Mesenchymal stem cell (in vitro differentiated cells and primary cell): ENCODE measurements at regions not wholly inside any gene's neighbourhood (a gene's known extent, or its start where the extent isn't known, plus 50 kb on each side); places are given as distances from the start of the nearest gene placed in this dataset.

ENCODE experiments used
- DNase-seq: peaks from one replicate; pipeline ENCODE4 v3.0.0-alpha.2; 2013
- H2AFZ ChIP-seq: one replicate; pipeline ENCODE4 v1.6.1; 2013; ENCODE audit warnings: low read depth, mild to moderate bottlenecking, control low read depth, inconsistent platforms, low read length, moderate library complexity
- H2AK5ac ChIP-seq: 2 replicates; pipeline ENCODE4 v1.6.1; 2013; ENCODE audit warnings: low read length, moderate library complexity, mild to moderate bottlenecking, inconsistent platforms; ENCODE audit not compliant: severe bottlenecking
- H2BK120ac ChIP-seq: one replicate; pipeline ENCODE4 v1.6.1; 2013; ENCODE audit warnings: low read depth, mild to moderate bottlenecking, inconsistent platforms, low read length, moderate library complexity
- H2BK12ac ChIP-seq, 2 experiments: one replicate each; pipeline ENCODE4 v1.6.1; 2013; ENCODE audit warnings: inconsistent platforms in 2 of 2, low read length in 2 of 2, mild to moderate bottlenecking in 2 of 2, moderate library complexity in 2 of 2, control low read depth in 1 of 2
- H2BK15ac ChIP-seq: one replicate; pipeline ENCODE4 v1.6.1; 2013; ENCODE audit warnings: mild to moderate bottlenecking, low read depth, inconsistent platforms; ENCODE audit not compliant: poor library complexity, severe bottlenecking
- H2BK5ac ChIP-seq: 2 replicates; pipeline ENCODE4 v1.6.1; 2013; ENCODE audit warnings: low read depth, mild to moderate bottlenecking, low read length, control low read depth, inconsistent platforms; ENCODE audit not compliant: poor library complexity, severe bottlenecking
- H3K14ac ChIP-seq, 2 experiments: one replicate each; pipeline ENCODE4 v1.6.1; 2013; ENCODE audit warnings: inconsistent platforms in 2 of 2, low read length in 2 of 2, control low read depth in 1 of 2, mild to moderate bottlenecking in 1 of 2, moderate library complexity in 1 of 2
- H3K18ac ChIP-seq, 2 experiments: one replicate each; pipeline ENCODE4 v1.6.1; 2013; ENCODE audit warnings: inconsistent platforms in 2 of 2, low read length in 2 of 2, control low read depth in 1 of 2, low read depth in 1 of 2, mild to moderate bottlenecking in 1 of 2
- H3K23ac ChIP-seq, 2 experiments: one replicate each; pipeline ENCODE4 v1.6.1; 2013; ENCODE audit warnings: inconsistent platforms in 2 of 2, low read length in 2 of 2, mild to moderate bottlenecking in 2 of 2, moderate library complexity in 2 of 2, control low read depth in 1 of 2
- H3K27ac ChIP-seq: 2 replicates; pipeline ENCODE4 v1.5.1; 2013; ENCODE audit warnings: mild to moderate bottlenecking, moderate library complexity, low read length, control low read depth, inconsistent platforms; ENCODE audit not compliant: poor library complexity, severe bottlenecking
- H3K27me3 ChIP-seq, 2 experiments: 2 replicates each; pipeline versions ENCODE4 v1.6.1 to v1.7.0; 2013; ENCODE audit warnings: low read length in 2 of 2, mild to moderate bottlenecking in 2 of 2, moderate library complexity in 2 of 2, control low read depth in 1 of 2, inconsistent platforms in 1 of 2; ENCODE audit not compliant: control insufficient read depth in 1 of 2, insufficient read depth in 1 of 2
- H3K36me3 ChIP-seq, 2 experiments: 2 replicates each; pipeline versions ENCODE4 v1.6.1 to v1.7.0; 2013; ENCODE audit warnings: low read length in 2 of 2, control low read depth in 1 of 2, inconsistent platforms in 1 of 2, low read depth in 1 of 2, mild to moderate bottlenecking in 1 of 2; ENCODE audit not compliant: insufficient read depth in 2 of 2, control insufficient read depth in 1 of 2
- H3K4ac ChIP-seq, 2 experiments: one replicate each; pipeline ENCODE4 v1.6.1; 2013; ENCODE audit warnings: inconsistent platforms in 2 of 2, low read length in 2 of 2, mild to moderate bottlenecking in 2 of 2, moderate library complexity in 2 of 2, control low read depth in 1 of 2, low read depth in 1 of 2
- H3K4me1 ChIP-seq: 2 replicates; pipeline ENCODE4 v1.6.1; 2013; ENCODE audit warnings: low read depth, low read length, control low read depth; ENCODE audit not compliant: control insufficient read depth, insufficient read depth
- H3K4me2 ChIP-seq: 2 replicates; pipeline ENCODE4 v1.6.1; 2013; ENCODE audit warnings: low read length, mild to moderate bottlenecking, inconsistent platforms; ENCODE audit not compliant: poor library complexity, severe bottlenecking
- H3K4me3 ChIP-seq, 2 experiments: 2 replicates each; pipeline versions ENCODE4 v1.5.1 to v1.7.0; 2013; ENCODE audit warnings: low read length in 2 of 2, mild to moderate bottlenecking in 2 of 2, control low read depth in 1 of 2, low read depth in 1 of 2; ENCODE audit not compliant: insufficient read depth in 1 of 2
- H3K79me1 ChIP-seq: replicated peaks from 2 replicates; pipeline ENCODE4 v1.6.1; 2013; ENCODE audit warnings: mild to moderate bottlenecking, control low read depth, low read length, inconsistent platforms; ENCODE audit not compliant: poor library complexity, severe bottlenecking
- H3K9ac ChIP-seq: 2 replicates; pipeline ENCODE4 v1.7.0; 2013; ENCODE audit warnings: mild to moderate bottlenecking, low read length, moderate library complexity
- H3K9me3 ChIP-seq: 2 replicates; pipeline ENCODE4 v1.7.0; 2013; ENCODE audit warnings: mild to moderate bottlenecking, low read length; ENCODE audit not compliant: control insufficient read depth
- H4K8ac ChIP-seq: one replicate; pipeline ENCODE4 v1.6.1; 2013; ENCODE audit warnings: inconsistent platforms, mild to moderate bottlenecking, low read length, moderate library complexity
- H4K91ac ChIP-seq: one replicate; pipeline ENCODE4 v1.6.1; 2013; ENCODE audit warnings: mild to moderate bottlenecking, low read length, inconsistent platforms
- WGBS: methylation state at CpG from one replicate; pipeline ENCODE4 v1.1.7; 2013; ENCODE audit warnings: mixed read lengths; 5-methylcytosine and 5-hydroxymethylcytosine counted together

DNA sequence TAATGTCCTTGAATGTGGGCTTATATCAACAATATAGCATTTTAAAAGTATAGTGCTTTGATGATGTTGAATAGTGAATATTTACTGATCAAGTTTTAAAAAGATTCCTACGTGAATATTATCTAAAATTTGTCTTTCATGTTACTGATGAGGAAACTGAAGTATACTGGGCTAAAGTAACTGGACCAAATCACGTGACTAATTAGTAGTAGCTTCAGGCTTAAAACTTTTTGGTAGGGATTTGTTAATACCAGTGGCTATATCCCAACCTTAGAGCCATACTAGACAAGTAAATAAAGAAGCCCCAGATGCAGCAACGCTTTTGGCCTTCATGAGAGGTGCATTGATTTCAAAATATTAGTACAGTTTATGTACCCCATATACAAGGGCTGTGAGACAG, 152.1 kb upstream of the EDIL3 start:
- Histone ChIP-seq H2AK5ac (no peak overlapping the region), H3K4me3 (no peak overlapping the region), H4K8ac (no peak overlapping the region), H3K4ac (no peak overlapping the region), H3K4me1 (no peaks in the 10 kb centered on the region), H3K27me3 (no peaks in the 10 kb centered on the region), H2BK15ac (no peak overlapping the region), H2BK5ac (no peak overlapping the region), H3K9ac (no peak overlapping the region), H3K27ac (no peak overlapping the region), H2BK120ac (no peak overlapping the region), H3K18ac (no peak overlapping the region), H3K14ac (no peak overlapping the region), H4K91ac (no peak overlapping the region), H3K36me3 (peaks cover 0 to 3% of the 10 kb centered on the region in 2 experiments), H3K79me1 (no peaks in the 10 kb centered on the region), H3K9me3 (peaks cover 16% of the 10 kb centered on the region), H2BK12ac (no peak overlapping the region), H3K23ac (no peak overlapping the region), H2AFZ (no peak overlapping the region), H3K4me2 (no peak overlapping the region)
- WGBS = 100% methylated on average over 2 of the region's 3 CpGs
- no peak for DNase-seq

DNA sequence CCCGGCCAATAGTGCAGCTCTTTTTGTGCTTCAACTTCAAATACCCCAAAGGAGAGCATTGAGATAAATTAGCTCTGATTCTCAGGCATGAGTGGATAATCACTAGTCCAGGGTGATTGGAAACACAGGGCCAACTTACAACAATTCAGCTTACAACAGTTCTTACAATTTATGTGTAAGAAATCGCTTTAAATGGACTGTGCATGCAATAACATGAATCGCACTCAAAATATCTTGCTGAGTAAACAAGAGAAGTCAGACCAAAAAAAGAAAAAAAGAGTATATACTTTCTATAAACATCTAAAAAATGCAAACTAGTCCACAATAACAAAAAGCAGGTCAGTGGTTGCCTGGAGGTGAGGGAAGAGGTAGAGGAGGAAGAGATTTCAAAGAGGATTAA, 150.6 kb upstream of the EDIL3 start:
- no peak overlapping the region for H2AK5ac ChIP-seq
- H3K27ac ChIP-seq = no peak overlapping the region
- no peak overlapping the region for H3K9ac ChIP-seq
- H4K8ac ChIP-seq = no peak overlapping the region
- WGBS = 50% methylated on average over 1 of the region's 3 CpGs
- DNase-seq = peak; percentile 19
- no peaks in the 10 kb centered on the region for H3K4me1 ChIP-seq
- no peaks in the 10 kb centered on the region for H3K27me3 ChIP-seq
- H2BK5ac ChIP-seq = no peak overlapping the region
- H3K4me3 ChIP-seq = no peak overlapping the region
- no peak overlapping the region for H2AFZ ChIP-seq
- no peak overlapping the region for H3K18ac ChIP-seq
- no peaks in the 10 kb centered on the region for H3K79me1 ChIP-seq
- no peak overlapping the region for H3K4me2 ChIP-seq
- no peak overlapping the region for H4K91ac ChIP-seq
- H2BK12ac ChIP-seq = no peak overlapping the region
- H3K9me3 ChIP-seq = peaks cover 4% of the 10 kb centered on the region
- H3K4ac ChIP-seq = no peak overlapping the region
- H3K14ac ChIP-seq = no peak overlapping the region
- no peak overlapping the region for H2BK120ac ChIP-seq
- peaks cover 0 to 3% of the 10 kb centered on the region in 2 experiments for H3K36me3 ChIP-seq
- H3K23ac ChIP-seq = no peak overlapping the region
- no peak overlapping the region for H2BK15ac ChIP-seq

DNA sequence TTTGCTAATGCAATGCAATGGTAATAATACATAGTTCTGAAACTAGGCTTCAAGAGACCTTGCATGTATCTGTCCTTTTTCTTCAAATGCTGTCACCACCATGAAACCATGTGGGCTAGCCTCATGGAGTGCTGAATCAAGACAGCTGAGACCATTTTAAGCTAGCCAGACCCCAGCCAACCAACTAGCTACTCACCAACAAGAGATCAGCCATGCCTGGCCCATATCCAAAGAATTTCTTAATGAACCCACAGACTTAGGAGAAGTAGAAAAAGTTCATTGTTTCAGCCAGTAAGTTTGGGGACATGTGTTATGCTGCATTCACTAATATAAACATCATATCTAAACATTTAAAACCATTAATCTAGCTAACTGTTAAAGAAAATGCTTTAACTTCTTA, 139.8 kb upstream of the EDIL3 start:
- Histone ChIP-seq H3K4me2 (no peak overlapping the region), H3K9ac (no peak overlapping the region), H3K9me3 (no peaks in the 10 kb centered on the region), H3K79me1 (no peaks in the 10 kb centered on the region), H3K4me3 (no peak overlapping the region), H3K14ac (no peak overlapping the region), H2AFZ (no peak overlapping the region), H3K4ac (no peak overlapping the region), H3K23ac (no peak overlapping the region), H2AK5ac (no peak overlapping the region), H2BK120ac (no peak overlapping the region), H3K18ac (no peak overlapping the region), H3K4me1 (no peaks in the 10 kb centered on the region), H3K36me3 (no peaks in the 10 kb centered on the region), H2BK12ac (no peak overlapping the region), H2BK15ac (no peak overlapping the region), H3K27me3 (no peaks in the 10 kb centered on the region), H4K91ac (no peak overlapping the region), H3K27ac (no peak overlapping the region), H2BK5ac (no peak overlapping the region), H4K8ac (no peak overlapping the region)
- peak; percentile 24 for DNase-seq

DNA sequence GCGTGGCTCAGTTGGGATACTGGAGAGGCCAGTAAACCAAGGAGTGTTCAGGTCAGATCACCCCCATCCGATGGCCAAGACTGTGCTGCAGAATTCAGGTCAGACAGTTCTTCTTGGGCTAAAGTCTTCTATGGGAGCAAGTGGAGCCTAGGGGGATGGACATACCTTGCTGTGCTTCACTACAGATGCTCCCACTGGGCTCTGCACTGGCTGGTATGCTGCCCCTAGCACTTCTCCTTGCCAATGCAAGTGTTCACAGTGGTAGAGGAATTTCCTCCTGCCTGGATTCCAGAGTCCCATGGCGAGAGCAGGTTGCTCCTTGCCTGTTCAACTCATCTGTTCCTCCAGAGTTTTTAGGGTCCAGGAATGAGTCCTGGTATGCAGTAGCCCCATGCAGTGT, 134.2 kb upstream of the EDIL3 start:
- Histone ChIP-seq H2BK12ac (no peak overlapping the region), H4K91ac (no peak overlapping the region), H3K36me3 (no peaks in the 10 kb centered on the region), H3K18ac (no peak overlapping the region), H3K4ac (no peak overlapping the region), H3K4me2 (no peak overlapping the region), H3K27me3 (no peaks in the 10 kb centered on the region), H2AFZ (no peak overlapping the region), H3K4me3 (no peak overlapping the region), H3K27ac (no peak overlapping the region), H3K4me1 (no peaks in the 10 kb centered on the region), H3K9me3 (no peaks in the 10 kb centered on the region), H4K8ac (no peak overlapping the region), H2BK5ac (no peak overlapping the region), H3K23ac (no peak overlapping the region), H3K9ac (no peak overlapping the region), H2BK15ac (no peak overlapping the region), H3K14ac (peak overlapping the region in 1 of 2 experiments; percentile 89), H3K79me1 (no peaks in the 10 kb centered on the region), H2AK5ac (no peak overlapping the region), H2BK120ac (no peak overlapping the region)
- WGBS = 93% methylated on average over 3 of the region's 3 CpGs
- no peak for DNase-seq
